Hepatocyte (in vitro differentiated cells): ENCODE measurements at regions not wholly inside any gene's neighbourhood (a gene's known extent, or its start where the extent isn't known, plus 50 kb on each side); places are given as distances from the start of the nearest gene placed in this dataset.

ENCODE experiments used
- DNase-seq: peaks from one replicate; pipeline ENCODE4 v3.0.0-alpha.2; 2016; ENCODE audit warnings: low spot score
- H2AFZ ChIP-seq: fragments of 200-600 bp; sonication (generic); 2 replicates; pipeline ENCODE4 v1.6.0; 2016; ENCODE audit warnings: antibody characterized with exemption, mild to moderate bottlenecking
- H3K27ac ChIP-seq: fragments of 200-600 bp; sonication (generic); 2 replicates; pipeline ENCODE4 v1.5.1; 2016; ENCODE audit warnings: mild to moderate bottlenecking
- H3K27me3 ChIP-seq: fragments of 200-600 bp; sonication (generic); 2 replicates; pipeline ENCODE4 v1.6.1; 2016
- H3K36me3 ChIP-seq: fragments of 200-600 bp; sonication (generic); replicated peaks from 2 replicates; pipeline ENCODE4 v1.5.1; 2016; ENCODE audit warnings: low read depth; ENCODE audit not compliant: insufficient read depth
- H3K4me1 ChIP-seq: fragments of 200-600 bp; sonication (generic); 2 replicates; pipeline ENCODE4 v1.5.1; 2016; ENCODE audit warnings: mild to moderate bottlenecking, moderate library complexity; ENCODE audit not compliant: insufficient read depth
- H3K4me2 ChIP-seq: fragments of 200-600 bp; sonication (generic); 2 replicates; pipeline ENCODE4 v1.6.0; 2016
- H3K4me3 ChIP-seq: fragments of 200-600 bp; sonication (generic); 2 replicates; pipeline ENCODE4 v1.5.1; 2016; ENCODE audit warnings: mild to moderate bottlenecking
- H3K79me2 ChIP-seq: fragments of 200-600 bp; sonication (generic); 2 replicates; pipeline ENCODE4 v1.6.0; 2017; ENCODE audit warnings: mild to moderate bottlenecking
- H3K9me2 ChIP-seq: fragments of 200-600 bp; sonication (generic); replicated peaks from 2 replicates; pipeline ENCODE4 v1.6.0; 2017; ENCODE audit warnings: mild to moderate bottlenecking; ENCODE audit not compliant: insufficient read depth
- H3K9me3 ChIP-seq: fragments of 200-600 bp; sonication (generic); 2 replicates; pipeline ENCODE4 v1.5.1; 2016; ENCODE audit warnings: low read depth, mild to moderate bottlenecking
- H4K20me1 ChIP-seq: fragments of 200-600 bp; sonication (generic); 2 replicates; pipeline ENCODE4 v1.6.0; 2016; ENCODE audit warnings: mild to moderate bottlenecking; ENCODE audit not compliant: insufficient read depth, poor library complexity, severe bottlenecking
- EZH2 ChIP-seq: fragments of 200-600 bp; sonication (generic); IDR thresholded peaks from 2 replicates; pipeline ENCODE4 v1.6.1; 2016; ENCODE audit warnings: antibody characterized with exemption, mild to moderate bottlenecking, borderline replicate concordance
- EZH2phosphoT487 ChIP-seq: fragments of 200-600 bp; sonication (generic); IDR thresholded peaks from one replicate; pipeline ENCODE4 v1.6.1; 2018; ENCODE audit warnings: antibody characterized with exemption, mild to moderate bottlenecking, low read depth, moderate library complexity; ENCODE audit not compliant: unreplicated experiment, severe bottlenecking
- WGBS: methylation state at CpG from one replicate; pipeline ENCODE4 v1.1.6; 2016; ENCODE audit warnings: low lambda C conversion rate; ENCODE audit errors: missing lambda C conversion rate; 5-methylcytosine and 5-hydroxymethylcytosine counted together
- TF ChIP-seq, protein P1 (sequence below): fragments of 200-600 bp; sonication (generic); IDR thresholded peaks from 2 replicates; pipeline ENCODE4 v1.5.1; 2016; ENCODE audit warnings: antibody characterized with exemption, mild to moderate bottlenecking; ENCODE audit not compliant: poor library complexity

DNA sequence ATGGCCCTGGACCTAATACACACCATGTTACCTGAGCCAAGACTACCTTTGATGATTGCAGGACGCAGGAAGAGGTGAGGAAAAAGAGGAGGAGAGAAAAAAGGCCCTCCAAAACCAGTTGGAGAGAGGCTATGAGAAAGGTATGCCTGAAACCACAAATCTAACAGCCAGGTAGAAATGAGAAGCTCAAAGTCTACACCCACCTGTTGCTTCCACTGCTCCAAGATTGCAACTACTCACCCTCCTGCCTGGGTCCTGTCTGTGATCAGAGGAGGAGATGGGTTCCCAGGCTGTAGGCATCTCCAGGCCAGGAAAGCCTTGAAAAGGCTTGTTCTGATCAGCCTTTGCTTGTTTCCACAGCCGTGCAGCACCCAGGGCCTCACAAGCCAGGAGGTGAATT, 307.8 kb upstream of the USP24 start:
- no peak overlapping the region for H3K27ac ChIP-seq
- WGBS = 68% methylated on average over 2 of the region's 2 CpGs
- TF ChIP-seq EZH2phosphoT487 (no peak), EZH2 (no peak)
- TF ChIP-seq, protein P1, sequence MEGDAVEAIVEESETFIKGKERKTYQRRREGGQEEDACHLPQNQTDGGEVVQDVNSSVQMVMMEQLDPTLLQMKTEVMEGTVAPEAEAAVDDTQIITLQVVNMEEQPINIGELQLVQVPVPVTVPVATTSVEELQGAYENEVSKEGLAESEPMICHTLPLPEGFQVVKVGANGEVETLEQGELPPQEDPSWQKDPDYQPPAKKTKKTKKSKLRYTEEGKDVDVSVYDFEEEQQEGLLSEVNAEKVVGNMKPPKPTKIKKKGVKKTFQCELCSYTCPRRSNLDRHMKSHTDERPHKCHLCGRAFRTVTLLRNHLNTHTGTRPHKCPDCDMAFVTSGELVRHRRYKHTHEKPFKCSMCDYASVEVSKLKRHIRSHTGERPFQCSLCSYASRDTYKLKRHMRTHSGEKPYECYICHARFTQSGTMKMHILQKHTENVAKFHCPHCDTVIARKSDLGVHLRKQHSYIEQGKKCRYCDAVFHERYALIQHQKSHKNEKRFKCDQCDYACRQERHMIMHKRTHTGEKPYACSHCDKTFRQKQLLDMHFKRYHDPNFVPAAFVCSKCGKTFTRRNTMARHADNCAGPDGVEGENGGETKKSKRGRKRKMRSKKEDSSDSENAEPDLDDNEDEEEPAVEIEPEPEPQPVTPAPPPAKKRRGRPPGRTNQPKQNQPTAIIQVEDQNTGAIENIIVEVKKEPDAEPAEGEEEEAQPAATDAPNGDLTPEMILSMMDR = no peak

GRCh38 chr1:55522353-55522903, 307.3 kb upstream of the USP24 start:
- no peak overlapping the region for H3K4me2 ChIP-seq
- H3K36me3 ChIP-seq = no peaks in the 10 kb centered on the region
- no peaks in the 10 kb centered on the region for H3K27me3 ChIP-seq
- no peak overlapping the region for H2AFZ ChIP-seq
- TF ChIP-seq EZH2phosphoT487 = no peak
- TF ChIP-seq, protein P1 = no peak
- TF ChIP-seq EZH2 = no peak
- no peaks in the 10 kb centered on the region for H3K9me2 ChIP-seq
- no peaks in the 10 kb centered on the region for H3K9me3 ChIP-seq
- DNase-seq = no peak
- no peak overlapping the region for H3K27ac ChIP-seq
- WGBS = 84% methylated on average over 7 of the region's 7 CpGs
- peaks cover 7% of the 10 kb centered on the region for H3K4me1 ChIP-seq
- no peak overlapping the region for H3K4me3 ChIP-seq
- H4K20me1 ChIP-seq = no peaks in the 10 kb centered on the region
- H3K79me2 ChIP-seq = no peaks in the 10 kb centered on the region

More for the DNA sequence above, 307.8 kb upstream of the USP24 start:
- Histone ChIP-seq H3K4me2 (no peak overlapping the region), H3K4me3 (no peak overlapping the region), H3K9me2 (no peaks in the 10 kb centered on the region), H3K4me1 (peaks cover 8% of the 10 kb centered on the region), H3K79me2 (no peaks in the 10 kb centered on the region), H3K27me3 (no peaks in the 10 kb centered on the region), H2AFZ (no peak overlapping the region), H3K36me3 (no peaks in the 10 kb centered on the region), H4K20me1 (no peaks in the 10 kb centered on the region), H3K9me3 (no peaks in the 10 kb centered on the region)
- DNase-seq = no peak

DNA sequence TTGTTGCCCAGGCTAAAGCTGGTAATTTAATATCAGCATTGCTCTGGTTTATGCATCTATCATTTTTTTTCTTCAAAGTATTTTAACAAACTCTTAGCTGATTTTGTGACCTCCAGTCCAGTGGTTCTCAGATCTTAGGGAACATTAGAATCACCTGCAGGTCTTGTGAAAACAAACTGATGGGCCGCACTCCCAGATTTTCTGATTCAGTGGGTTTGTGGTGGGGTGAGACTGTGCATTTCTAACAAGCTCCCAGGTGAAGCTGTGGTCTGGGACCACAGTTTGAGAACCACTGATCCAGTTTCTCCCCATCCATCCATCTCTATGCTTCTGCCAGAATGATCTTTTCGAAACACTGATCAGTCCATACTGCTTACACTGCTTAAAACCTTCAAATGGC, 305.7 kb upstream of the USP24 start:
- 97% methylated on average over 2 of the region's 2 CpGs for WGBS
- no peaks in the 10 kb centered on the region for H3K79me2 ChIP-seq
- TF ChIP-seq EZH2phosphoT487 = no peak
- TF ChIP-seq EZH2 = no peak
- TF ChIP-seq, protein P1 = no peak
- H3K27me3 ChIP-seq = no peaks in the 10 kb centered on the region
- H3K36me3 ChIP-seq = no peaks in the 10 kb centered on the region
- H3K4me2 ChIP-seq = no peak overlapping the region
- H4K20me1 ChIP-seq = no peaks in the 10 kb centered on the region
- H2AFZ ChIP-seq = no peak overlapping the region
- H3K4me1 ChIP-seq = no peaks in the 10 kb centered on the region
- no peak for DNase-seq
- H3K9me3 ChIP-seq = no peaks in the 10 kb centered on the region
- H3K9me2 ChIP-seq = no peaks in the 10 kb centered on the region
- no peak overlapping the region for H3K27ac ChIP-seq
- no peak overlapping the region for H3K4me3 ChIP-seq
